HepG2 (cell line): ENCODE measurements at regions not wholly inside any gene's neighbourhood (a gene's known extent, or its start where the extent isn't known, plus 50 kb on each side); places are given as distances from the start of the nearest gene placed in this dataset.

Experiments used
- ATAC-seq: fragments of 200-7000 bp; cut with Tn5 transposase; 3 replicates; pipeline ENCODE4 v1.9.1; 2020; ENCODE audit warnings: mild to moderate bottlenecking, moderate library complexity
- BruUV-seq: library from RNA; stranded (reverse); fragments of 400-500 nt; replicated peaks from 2 replicates; lab custom pipeline; 2021; lab: Mats Ljungman, UMichigan
- CTCF ChIA-PET: fragments of 300-600 bp; formaldehyde crosslinking; extraction: SDS; loops from one replicate; lab custom pipeline; 2021; ENCODE audit warnings: low total read pairs, inconsistent platforms, low intra/inter-chr PET ratio; lab: Yijun Ruan, JAX
- POLR2A ChIA-PET: fragments of 350-600 bp; sonication (Branson Sonifier 250); formaldehyde crosslinking; loops from one replicate; lab custom pipeline; 2020; ENCODE audit warnings: antibody characterized with exemption, inconsistent platforms; lab: Yijun Ruan, JAX
- DNase-seq: peaks from one replicate; pipeline ENCODE4 v3.0.0-alpha.2; 2015; ENCODE audit warnings: low spot score
- FAIRE-seq: peaks from 3 replicates; lab custom pipeline; 2011; peaks lifted over from hg19 to GRCh38; lab: Jason Lieb, UNC
- H2AFZ ChIP-seq: one replicate; pipeline ENCODE4 v1.6.1; 2011; ENCODE audit warnings: low read length, inconsistent platforms
- H3K27ac ChIP-seq: fragments of 300-600 bp; 3 replicates; pipeline ENCODE4 v1.8.0; 2011; ENCODE audit warnings: mixed run types, mild to moderate bottlenecking, mixed read lengths, low read length, inconsistent platforms; ENCODE audit not compliant: insufficient read depth; ENCODE audit errors: extremely low read length
- H3K27me3 ChIP-seq, 2 experiments: fragments of 200-600 bp in 1 of 2; 2 replicates in 1 of 2; 3 replicates in 1 of 2; pipeline versions ENCODE4 v1.6.0 to v1.8.0; 2011; ENCODE audit warnings: low read length in 2 of 2, mild to moderate bottlenecking in 2 of 2, moderate library complexity in 2 of 2, inconsistent platforms in 1 of 2; ENCODE audit not compliant: insufficient read depth in 2 of 2, control insufficient read depth in 1 of 2
- H3K36me3 ChIP-seq, 2 experiments: fragments of 200-600 bp in 1 of 2; replicated peaks in 1 of 2; 2 replicates in 1 of 2; 3 replicates in 1 of 2; pipeline versions ENCODE4 v1.5.1 to v1.8.0; 2011; ENCODE audit warnings: low read length in 2 of 2, inconsistent platforms in 1 of 2; ENCODE audit not compliant: insufficient read depth in 2 of 2, control insufficient read depth in 1 of 2
- H3K4me1 ChIP-seq: 2 replicates; pipeline ENCODE4 v1.5.1; 2012; ENCODE audit warnings: low read length, inconsistent platforms; ENCODE audit not compliant: insufficient read depth
- H3K4me2 ChIP-seq: 2 replicates; pipeline ENCODE4 v1.6.0; 2011; ENCODE audit warnings: low read depth, low read length, inconsistent platforms
- H3K4me3 ChIP-seq, 3 experiments: fragments of 200-600 bp in 1 of 3; sonication (generic), shearing (Covaris generic) in 1 of 3; replicated peaks in 1 of 3; 2 replicates each; pipeline ENCODE4 v1.5.1; 2011 to 2016; ENCODE audit warnings: low read length in 3 of 3, inconsistent platforms in 2 of 3, low read depth in 2 of 3, mild to moderate bottlenecking in 2 of 3, control low read depth in 1 of 3, mixed read lengths in 1 of 3; ENCODE audit not compliant: insufficient read depth in 1 of 3
- H3K79me2 ChIP-seq: one replicate; pipeline ENCODE4 v1.6.1; 2011; ENCODE audit warnings: low read length, inconsistent platforms; ENCODE audit not compliant: insufficient read depth
- H3K9ac ChIP-seq: 2 replicates; pipeline ENCODE4 v1.6.0; 2011; ENCODE audit warnings: mild to moderate bottlenecking, low read depth, low read length, inconsistent platforms; ENCODE audit not compliant: insufficient read depth
- H3K9me3 ChIP-seq: 2 replicates; pipeline ENCODE4 v1.5.1; 2012; ENCODE audit warnings: mild to moderate bottlenecking, low read length
- H4K20me1 ChIP-seq: 2 replicates; pipeline ENCODE4 v1.6.0; 2011; ENCODE audit warnings: inconsistent platforms, mild to moderate bottlenecking, low read length, moderate library complexity; ENCODE audit not compliant: insufficient read depth
- FOXM1 ChIP-seq: sonication (generic); formaldehyde crosslinking; IDR thresholded peaks from 2 replicates; pipeline ENCODE4 v1.5.0; 2020; ENCODE audit warnings: missing genetic modification reagents
- HNF4A ChIP-seq: sonication (generic); formaldehyde crosslinking; IDR thresholded peaks from 2 replicates; pipeline ENCODE4 v1.4.0; 2020; ENCODE audit warnings: missing genetic modification reagents
- HNRNPLL ChIP-seq: fragments of 200-400 bp; formaldehyde crosslinking; IDR thresholded peaks from 2 replicates; pipeline ENCODE4 v1.6.1; 2017; ENCODE audit warnings: mild to moderate bottlenecking, low read depth, low read length; ENCODE audit not compliant: poor library complexity, severe bottlenecking
- HOXA9 ChIP-seq: sonication (generic); formaldehyde crosslinking; IDR thresholded peaks from 2 replicates; pipeline ENCODE4 v1.8.1; 2022; ENCODE audit warnings: missing genetic modification reagents, mild to moderate bottlenecking, moderate library complexity, borderline replicate concordance
- KAT8 ChIP-seq: IDR thresholded peaks from 2 replicates; pipeline ENCODE4 v1.6.1; 2016; ENCODE audit warnings: missing genetic modification reagents, missing compliant biosample characterization
- KLF16 ChIP-seq, 2 experiments: sonication (generic) in 1 of 2; formaldehyde crosslinking in 1 of 2; IDR thresholded peaks; 2 replicates each; pipeline versions ENCODE4 v1.6.1 to v1.8.0; 2016 to 2023; ENCODE audit warnings: missing genetic modification reagents in 2 of 2, missing compliant biosample characterization in 1 of 2
- PCBP1 ChIP-seq: fragments of 200-400 bp; formaldehyde crosslinking; IDR thresholded peaks from 2 replicates; pipeline ENCODE4 v1.6.1; 2017; ENCODE audit warnings: mild to moderate bottlenecking, low read depth, low read length, borderline replicate concordance
- PHF5A ChIP-seq: IDR thresholded peaks from one replicate; pipeline ENCODE4 v1.6.1; 2018; ENCODE audit warnings: low read depth, missing genetic modification reagents; ENCODE audit not compliant: unreplicated experiment
- POLR2AphosphoS5 ChIP-seq: IDR thresholded peaks from 2 replicates; pipeline ENCODE4 v1.6.1; 2012; ENCODE audit warnings: low read depth, low read length
- SAP130 ChIP-seq: IDR thresholded peaks from 2 replicates; pipeline ENCODE4 v1.6.1; 2016; ENCODE audit warnings: low read depth
- ZBTB3 ChIP-seq: sonication (generic); formaldehyde crosslinking; IDR thresholded peaks from 2 replicates; pipeline ENCODE4 v1.4.0; 2020; ENCODE audit warnings: low read depth, mild to moderate bottlenecking, moderate library complexity, missing genetic modification reagents, borderline replicate concordance
- ZNF234 ChIP-seq: sonication (generic); formaldehyde crosslinking; conservative IDR thresholded peaks from 2 replicates; pipeline ENCODE4 v1.5.1; 2020; ENCODE audit warnings: mild to moderate bottlenecking, missing genetic modification reagents
- ZNF292 ChIP-seq: sonication (generic); formaldehyde crosslinking; IDR thresholded peaks from 2 replicates; pipeline ENCODE4 v1.8.1; 2022; ENCODE audit warnings: mild to moderate bottlenecking, low read depth, missing genetic modification reagents, borderline replicate concordance
- ZNF496 ChIP-seq: sonication (generic); formaldehyde crosslinking; IDR thresholded peaks from 2 replicates; pipeline ENCODE4 v1.8.1; 2023; ENCODE audit warnings: mild to moderate bottlenecking, moderate library complexity, missing genetic modification reagents; ENCODE audit not compliant: insufficient replicate concordance
- ZNF644 ChIP-seq: IDR thresholded peaks from 2 replicates; pipeline ENCODE4 v1.6.1; 2016; ENCODE audit warnings: low read depth
- ZNF775 ChIP-seq: sonication (generic); formaldehyde crosslinking; IDR thresholded peaks from 2 replicates; pipeline ENCODE4 v1.4.0; 2020; ENCODE audit warnings: missing genetic modification reagents, mild to moderate bottlenecking, moderate library complexity, borderline replicate concordance
- ZNF850 ChIP-seq: sonication (generic); formaldehyde crosslinking; conservative IDR thresholded peaks from 2 replicates; pipeline ENCODE4 v1.9.0; 2021; ENCODE audit warnings: mild to moderate bottlenecking, missing genetic modification reagents
- WGBS: methylation state at CpG from one replicate; pipeline ENCODE4 v1.1.6; 2017; ENCODE audit warnings: low lambda C conversion rate; 5-methylcytosine and 5-hydroxymethylcytosine counted together
- in situ Hi-C: cut with HindIII; loops from 2 replicates; pipeline ENCODE4 v1.10.0; 2017; ENCODE audit warnings: low pct_unique_long_range_greater_than_20kb; ENCODE audit not compliant: extremely low pct_ligation_motif_present
- intact Hi-C: fragments of 100-400 bp; cut with micrococcal nuclease; formaldehyde crosslinking; loops from one replicate; pipeline ENCODE4 v1.10.0; 2022; ENCODE audit not compliant: unreplicated experiment
- TF ChIP-seq, protein P1 (sequence below): IDR thresholded peaks from 2 replicates; pipeline ENCODE4 v1.6.1; 2012; ENCODE audit warnings: inconsistent platforms
- TF ChIP-seq, protein P2 (sequence below): sonication (generic); formaldehyde crosslinking; IDR thresholded peaks from 2 replicates; pipeline ENCODE4 v1.4.0; 2020; ENCODE audit warnings: mild to moderate bottlenecking, missing genetic modification reagents, borderline replicate concordance
- TF ChIP-seq, protein P3 (sequence below): IDR thresholded peaks from 2 replicates; pipeline ENCODE4 v1.6.1; 2016; ENCODE audit warnings: low read depth

GRCh38 chr4:158036998-158037397, 135.8 kb downstream of the GASK1B start:
- Histone ChIP-seq H3K27ac (no peak overlapping the region), H3K9ac (no peak overlapping the region), H3K36me3 (no peaks in the 10 kb centered on the region), H3K27me3 (no peaks in the 10 kb centered on the region), H3K4me3 (0 out of 6 replicates have a peak overlapping the region, but pooled peaks of 1 of the 3 experiments have one; percentile 16), H3K4me1 (peaks cover 46% of the 10 kb centered on the region), H3K79me2 (no peaks in the 10 kb centered on the region), H4K20me1 (no peaks in the 10 kb centered on the region), H3K9me3 (peaks cover 16% of the 10 kb centered on the region), H3K4me2 (peak overlapping the region; percentile 30; the same call in 1 of the 2 replicates), H2AFZ (peak overlapping the region; percentile 8)
- no TSS peak for BruUV-seq
- intact Hi-C loops (loop anchor here (1.0 to 2.0 kb wide), 2 partner anchors 9 to 16 kb away; no protein-coding TSS in a partner anchor), in situ Hi-C loops (loop anchor here (25.0 kb wide), 1 partner anchor 1075 kb away; the partner anchor contains the start of gene PDGFC)
- WGBS: 83% methylated on average over 1 of the region's 1 CpG
- CTCF ChIA-PET: no interaction called here
- POLR2A ChIA-PET: interaction anchor here (0.7 kb wide), 1 partner anchor 17 kb away, joined by 3 read pairs; no protein-coding TSS in a partner anchor
- ATAC-seq: peak; percentile 96
- DNase-seq: peak; percentile 35
- FAIRE-seq: no peak
- TF ChIP-seq HNF4A: peak; percentile 73
- TF ChIP-seq KAT8 (CRISPR knock-in tag): no peak
- no peak for TF ChIP-seq FOXM1 (CRISPR knock-in tag)
- no peak for TF ChIP-seq PHF5A
- no peak for TF ChIP-seq SAP130 (CRISPR knock-in tag)
- no peak for TF ChIP-seq POLR2AphosphoS5
- no peak for TF ChIP-seq PCBP1
- TF ChIP-seq, protein P1, sequence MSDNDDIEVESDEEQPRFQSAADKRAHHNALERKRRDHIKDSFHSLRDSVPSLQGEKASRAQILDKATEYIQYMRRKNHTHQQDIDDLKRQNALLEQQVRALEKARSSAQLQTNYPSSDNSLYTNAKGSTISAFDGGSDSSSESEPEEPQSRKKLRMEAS: no peak
- TF ChIP-seq ZBTB3: no peak
- no peak for TF ChIP-seq ZNF496
- no peak for TF ChIP-seq HOXA9 (CRISPR knock-in tag)
- TF ChIP-seq, protein P2, sequence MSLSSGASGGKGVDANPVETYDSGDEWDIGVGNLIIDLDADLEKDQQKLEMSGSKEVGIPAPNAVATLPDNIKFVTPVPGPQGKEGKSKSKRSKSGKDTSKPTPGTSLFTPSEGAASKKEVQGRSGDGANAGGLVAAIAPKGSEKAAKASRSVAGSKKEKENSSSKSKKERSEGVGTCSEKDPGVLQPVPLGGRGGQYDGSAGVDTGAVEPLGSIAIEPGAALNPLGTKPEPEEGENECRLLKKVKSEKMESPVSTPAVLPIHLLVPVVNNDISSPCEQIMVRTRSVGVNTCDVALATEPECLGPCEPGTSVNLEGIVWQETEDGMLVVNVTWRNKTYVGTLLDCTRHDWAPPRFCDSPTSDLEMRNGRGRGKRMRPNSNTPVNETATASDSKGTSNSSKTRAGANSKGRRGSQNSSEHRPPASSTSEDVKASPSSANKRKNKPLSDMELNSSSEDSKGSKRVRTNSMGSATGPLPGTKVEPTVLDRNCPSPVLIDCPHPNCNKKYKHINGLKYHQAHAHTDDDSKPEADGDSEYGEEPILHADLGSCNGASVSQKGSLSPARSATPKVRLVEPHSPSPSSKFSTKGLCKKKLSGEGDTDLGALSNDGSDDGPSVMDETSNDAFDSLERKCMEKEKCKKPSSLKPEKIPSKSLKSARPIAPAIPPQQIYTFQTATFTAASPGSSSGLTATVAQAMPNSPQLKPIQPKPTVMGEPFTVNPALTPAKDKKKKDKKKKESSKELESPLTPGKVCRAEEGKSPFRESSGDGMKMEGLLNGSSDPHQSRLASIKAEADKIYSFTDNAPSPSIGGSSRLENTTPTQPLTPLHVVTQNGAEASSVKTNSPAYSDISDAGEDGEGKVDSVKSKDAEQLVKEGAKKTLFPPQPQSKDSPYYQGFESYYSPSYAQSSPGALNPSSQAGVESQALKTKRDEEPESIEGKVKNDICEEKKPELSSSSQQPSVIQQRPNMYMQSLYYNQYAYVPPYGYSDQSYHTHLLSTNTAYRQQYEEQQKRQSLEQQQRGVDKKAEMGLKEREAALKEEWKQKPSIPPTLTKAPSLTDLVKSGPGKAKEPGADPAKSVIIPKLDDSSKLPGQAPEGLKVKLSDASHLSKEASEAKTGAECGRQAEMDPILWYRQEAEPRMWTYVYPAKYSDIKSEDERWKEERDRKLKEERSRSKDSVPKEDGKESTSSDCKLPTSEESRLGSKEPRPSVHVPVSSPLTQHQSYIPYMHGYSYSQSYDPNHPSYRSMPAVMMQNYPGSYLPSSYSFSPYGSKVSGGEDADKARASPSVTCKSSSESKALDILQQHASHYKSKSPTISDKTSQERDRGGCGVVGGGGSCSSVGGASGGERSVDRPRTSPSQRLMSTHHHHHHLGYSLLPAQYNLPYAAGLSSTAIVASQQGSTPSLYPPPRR: no peak
- TF ChIP-seq ZNF644 (CRISPR knock-in tag): 0 out of 2 replicates have a peak, but pooled peaks have one; percentile 39
- no peak for TF ChIP-seq KLF16 (CRISPR knock-in tag; IDR thresholded peaks at IDR 0.05)
- peak; percentile 49; the same call in 1 of the 2 replicates for TF ChIP-seq ZNF292 (CRISPR knock-in tag)
- TF ChIP-seq ZNF234 (CRISPR knock-in tag): no peak
- no peak for TF ChIP-seq ZNF850 (CRISPR knock-in tag)
- TF ChIP-seq, protein P3, sequence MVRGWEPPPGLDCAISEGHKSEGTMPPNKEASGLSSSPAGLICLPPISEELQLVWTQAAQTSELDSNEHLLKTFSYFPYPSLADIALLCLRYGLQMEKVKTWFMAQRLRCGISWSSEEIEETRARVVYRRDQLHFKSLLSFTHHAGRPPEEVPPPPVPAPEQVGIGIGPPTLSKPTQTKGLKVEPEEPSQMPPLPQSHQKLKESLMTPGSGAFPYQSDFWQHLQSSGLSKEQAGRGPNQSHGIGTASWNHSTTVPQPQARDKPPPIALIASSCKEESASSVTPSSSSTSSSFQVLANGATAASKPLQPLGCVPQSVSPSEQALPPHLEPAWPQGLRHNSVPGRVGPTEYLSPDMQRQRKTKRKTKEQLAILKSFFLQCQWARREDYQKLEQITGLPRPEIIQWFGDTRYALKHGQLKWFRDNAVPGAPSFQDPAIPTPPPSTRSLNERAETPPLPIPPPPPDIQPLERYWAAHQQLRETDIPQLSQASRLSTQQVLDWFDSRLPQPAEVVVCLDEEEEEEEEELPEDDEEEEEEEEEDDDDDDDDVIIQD (CRISPR knock-in tag): 0 out of 2 replicates have a peak, but pooled peaks have one; percentile 16
- TF ChIP-seq HNRNPLL: no peak
- no peak for TF ChIP-seq ZNF775 (CRISPR knock-in tag)
